A172 (cell line): ENCODE measurements at regions not wholly inside any gene's neighbourhood (a gene's known extent, or its start where the extent isn't known, plus 50 kb on each side); places are given as distances from the start of the nearest gene placed in this dataset.

ENCODE experiments used
- DNase-seq: peaks from one replicate; pipeline ENCODE4 v3.0.0-alpha.2; 2015; ENCODE audit warnings: low spot score

GRCh38 chr18:56083523-56084287, 495.7 kb upstream of the TCF4 start:
- no peak for DNase-seq

DNA sequence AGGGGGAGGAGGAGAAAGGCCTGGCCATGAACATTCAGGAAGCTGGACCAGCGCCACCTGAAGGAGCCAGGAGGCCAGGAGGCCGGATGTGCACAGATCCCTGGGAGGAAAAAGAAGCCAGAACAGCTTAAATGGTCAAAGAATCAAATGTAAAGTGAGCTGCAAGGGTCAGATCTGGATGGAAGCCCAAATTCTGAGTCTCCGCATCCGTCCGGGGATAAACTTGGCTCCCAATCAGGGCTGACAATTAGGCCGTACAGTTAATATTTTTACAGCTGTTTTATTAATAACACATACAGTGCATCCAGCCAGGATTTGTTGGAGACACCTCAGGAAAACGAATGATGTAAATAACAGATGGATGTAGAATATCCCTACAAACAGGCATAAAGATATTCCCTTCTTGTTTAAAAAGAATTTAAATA, 495.1 kb upstream of the TCF4 start:
- no peak for DNase-seq

GRCh38 chr18:56076723-56077122, 488.7 kb upstream of the TCF4 start:
- DNase-seq: no peak

DNA sequence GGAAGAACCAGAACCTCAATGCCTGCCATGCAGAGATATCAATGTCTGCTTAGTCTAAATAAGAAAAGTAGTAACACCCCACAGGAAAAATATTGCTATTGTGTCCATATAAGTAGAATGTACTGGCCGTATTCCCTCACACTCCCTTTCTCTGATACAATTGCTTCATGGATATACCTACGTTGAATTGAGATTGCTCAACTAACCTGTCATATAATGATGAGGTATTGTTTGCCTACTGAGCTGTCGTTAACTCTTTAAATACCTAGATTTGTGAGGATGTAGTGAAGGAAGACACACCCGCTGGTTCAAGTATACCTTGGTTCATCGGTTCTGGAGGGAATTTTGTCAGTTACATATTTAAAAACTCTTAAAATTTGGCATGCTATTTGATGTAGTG, 480.7 kb upstream of the TCF4 start:
- DNase-seq: no peak

- DNase-seq: peak; percentile 79
Measured at GRCh38 chr18:56067969-56068671, 480.1 kb upstream of the TCF4 start.

- DNase-seq: no peak
Measured at GRCh38 chr18:56067214-56067894, 479.4 kb upstream of the TCF4 start.

GRCh38 chr18:56066524-56067213, 478.7 kb upstream of the TCF4 start:
- no peak for DNase-seq

GRCh38 chr18:56065086-56065485, 477.1 kb upstream of the TCF4 start:
- DNase-seq: no peak

DNA sequence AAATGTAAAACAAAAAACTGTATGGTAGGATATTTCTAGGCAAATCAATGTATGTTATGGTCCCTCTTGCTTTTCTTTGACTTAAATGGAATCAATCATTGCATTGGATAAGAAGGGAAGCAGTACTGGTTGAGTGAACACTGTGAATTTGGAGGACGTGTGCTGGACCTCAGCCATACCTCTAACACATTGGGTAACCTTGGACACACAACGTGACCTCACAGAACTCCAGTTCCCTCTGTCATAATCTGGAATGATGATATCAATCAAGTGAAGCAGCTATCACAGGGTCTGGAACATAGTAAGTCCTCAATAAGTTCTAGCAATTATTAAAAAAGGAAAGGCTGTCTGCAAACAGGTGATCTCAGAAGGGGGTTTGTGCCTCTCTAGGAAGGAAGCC, 474.9 kb upstream of the TCF4 start:
- DNase-seq: no peak

GRCh38 chr18:56060967-56061541, 473.1 kb upstream of the TCF4 start:
- DNase-seq: no peak

DNA sequence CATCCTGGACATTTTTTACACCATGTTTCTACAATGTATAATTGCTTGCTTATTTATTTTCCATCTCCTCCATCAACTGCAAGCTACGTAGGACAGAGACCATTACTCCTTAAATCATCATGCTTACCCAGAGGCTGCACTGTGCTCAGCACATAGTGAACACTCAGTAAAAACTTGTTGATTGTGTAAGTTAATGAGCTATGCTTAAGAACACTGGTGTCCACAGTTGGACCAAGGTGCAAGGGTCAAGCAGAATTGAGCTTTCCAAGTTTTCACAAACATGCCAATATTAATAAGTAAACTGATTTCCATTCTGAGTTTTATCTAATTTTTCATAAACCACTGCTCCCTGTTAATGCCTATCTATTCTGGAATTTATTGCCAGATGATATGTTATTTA, 464.2 kb upstream of the TCF4 start:
- DNase-seq: no peak

- no peak for DNase-seq
Measured at GRCh38 chr18:56044239-56044638, 456.2 kb upstream of the TCF4 start.

GRCh38 chr18:56043641-56044061, 455.7 kb upstream of the TCF4 start:
- DNase-seq: no peak

DNA sequence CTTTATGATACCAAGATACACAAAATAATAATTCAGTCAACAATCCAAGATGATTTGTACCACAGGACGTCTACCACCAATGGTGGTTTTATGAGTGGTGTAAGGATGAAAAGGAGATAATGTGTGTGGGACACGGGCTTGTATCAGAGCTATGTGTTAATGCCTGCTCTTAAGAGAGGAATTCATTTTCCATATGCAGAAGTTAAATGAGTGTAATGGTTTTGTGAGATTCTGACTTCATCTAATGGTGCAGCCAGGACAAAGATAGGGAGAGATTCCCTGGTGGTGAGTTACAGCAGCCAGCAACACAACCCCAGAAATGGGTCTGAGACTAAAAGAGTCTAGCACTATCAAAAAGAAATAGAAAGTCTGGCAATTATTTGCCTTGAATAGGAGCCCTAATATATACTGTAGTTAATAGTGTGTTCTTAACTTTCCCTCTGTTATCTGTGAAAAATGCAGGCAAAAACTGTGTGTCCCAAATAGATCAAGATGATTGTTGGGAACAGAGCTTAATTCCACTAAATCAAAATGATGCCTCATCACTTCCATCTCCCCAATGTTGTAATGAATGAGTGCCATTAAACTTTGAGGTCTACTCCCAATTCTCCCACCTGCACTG, 455.0 kb upstream of the TCF4 start:
- no peak for DNase-seq

DNA sequence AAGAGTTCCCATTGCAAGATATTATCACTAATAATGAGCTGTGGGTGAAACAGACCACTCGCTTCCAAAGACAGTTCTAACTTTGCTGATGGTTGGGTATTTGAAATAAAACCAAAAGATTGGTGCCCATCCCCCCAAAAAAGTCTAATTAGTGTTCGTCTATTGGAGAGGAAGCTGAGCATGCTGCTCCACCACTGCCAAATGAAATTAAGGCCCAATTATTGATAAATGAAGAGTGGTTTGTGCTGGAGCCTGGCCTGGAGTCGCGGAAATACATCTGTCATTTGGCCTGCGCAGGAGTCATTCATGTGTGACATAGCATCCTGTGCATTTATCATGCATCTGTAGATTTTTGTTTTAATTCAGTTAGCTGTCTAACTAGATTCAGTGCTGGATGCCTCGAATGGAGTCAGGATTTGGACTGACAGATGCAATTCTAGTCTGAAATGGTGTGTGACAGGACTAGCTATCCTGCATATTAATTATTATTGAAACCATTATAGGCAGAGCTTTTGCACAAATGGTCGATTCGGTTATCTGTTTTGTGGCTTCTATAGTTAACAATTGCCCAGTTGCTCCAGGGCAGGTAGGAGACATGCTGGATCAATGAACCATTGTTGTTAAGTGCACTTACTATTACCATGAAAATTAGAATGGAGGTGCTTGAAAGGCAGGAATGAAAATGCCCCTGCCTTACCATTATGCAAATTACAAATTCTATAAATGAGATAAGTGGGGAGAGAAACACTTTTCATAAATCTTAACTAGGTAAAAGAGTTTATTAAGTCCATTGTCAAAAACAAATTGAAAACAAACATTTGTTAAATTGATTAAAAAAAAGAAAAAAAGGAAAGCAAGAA, 450.4 kb upstream of the TCF4 start:
- DNase-seq: no peak

DNA sequence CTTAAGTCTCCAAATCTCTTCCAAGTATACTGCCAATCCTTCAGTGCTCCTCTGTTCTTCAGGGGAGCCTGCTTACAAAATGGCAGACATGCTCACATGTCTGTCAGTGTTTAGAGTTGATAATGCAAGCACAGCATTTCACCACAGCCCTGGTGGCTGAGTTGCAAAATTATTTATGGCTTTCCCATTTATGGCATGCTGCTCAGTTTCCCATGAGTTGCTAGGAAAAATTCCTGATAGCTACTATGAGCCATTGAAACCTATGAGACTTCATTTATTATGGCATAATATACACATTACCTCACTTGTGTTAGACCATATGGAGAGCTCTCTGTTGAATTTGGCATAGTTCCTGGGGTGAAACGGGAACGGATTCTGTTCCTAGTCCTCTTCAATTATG, 448.7 kb upstream of the TCF4 start:
- DNase-seq: no peak

DNA sequence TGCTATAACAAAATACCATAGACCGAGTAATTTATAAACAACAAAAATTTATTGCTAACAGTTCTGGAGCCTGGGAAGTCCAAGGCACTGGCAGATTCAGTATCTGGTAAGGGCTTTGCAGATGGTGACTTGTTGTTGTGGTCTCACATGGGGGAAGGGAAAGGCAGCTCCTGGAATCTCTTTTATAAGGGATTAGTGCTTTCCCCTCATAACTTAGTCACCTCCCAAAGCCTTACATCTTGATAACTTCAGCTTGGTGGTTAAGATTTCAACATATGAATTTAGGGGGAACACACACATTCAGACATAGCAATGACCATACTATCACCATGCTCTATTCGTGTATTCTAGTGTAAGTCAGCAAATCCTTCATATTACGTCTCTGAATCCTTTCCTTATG, 447.6 kb upstream of the TCF4 start:
- no peak for DNase-seq

DNA sequence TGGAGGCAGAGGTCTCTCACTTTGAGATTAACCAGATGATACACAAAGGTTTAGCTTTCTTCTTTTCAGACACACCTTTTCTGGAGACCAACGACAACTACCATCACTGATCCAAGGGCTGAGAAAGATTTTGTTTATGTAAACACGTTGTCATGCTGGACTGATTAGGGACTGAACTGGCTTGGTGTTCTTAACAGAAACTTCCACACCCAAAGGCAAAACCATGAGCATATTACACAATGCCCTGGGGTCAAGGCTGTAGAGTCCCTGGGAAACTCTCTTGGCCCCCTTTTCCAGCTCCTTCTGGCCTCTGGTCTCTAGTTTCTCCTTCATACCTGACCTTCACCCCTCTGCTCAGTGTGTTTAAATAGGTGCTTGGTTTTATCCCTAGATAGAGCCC, 447.0 kb upstream of the TCF4 start:
- DNase-seq: no peak

GRCh38 chr18:56030060-56030459, 442.1 kb upstream of the TCF4 start:
- no peak for DNase-seq

DNA sequence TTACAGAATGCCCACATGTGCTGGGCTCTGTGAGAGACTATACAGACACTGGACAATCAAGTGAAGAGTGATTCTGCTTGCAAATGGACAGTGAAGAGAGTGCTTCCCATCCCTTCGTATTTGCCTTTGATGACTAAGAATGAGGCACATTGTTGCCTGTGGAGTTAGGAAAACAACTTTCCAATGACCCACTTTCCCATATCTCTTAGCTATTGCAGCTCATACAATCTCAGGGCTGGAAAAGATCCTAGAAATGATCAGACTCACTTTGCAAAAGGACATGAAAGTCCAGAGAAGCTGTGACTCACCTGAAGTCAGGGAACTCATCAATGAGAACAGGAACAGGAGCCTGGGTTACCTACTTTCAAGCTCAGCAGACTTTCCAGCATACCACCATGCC, 440.5 kb upstream of the TCF4 start:
- DNase-seq: peak; percentile 11

DNA sequence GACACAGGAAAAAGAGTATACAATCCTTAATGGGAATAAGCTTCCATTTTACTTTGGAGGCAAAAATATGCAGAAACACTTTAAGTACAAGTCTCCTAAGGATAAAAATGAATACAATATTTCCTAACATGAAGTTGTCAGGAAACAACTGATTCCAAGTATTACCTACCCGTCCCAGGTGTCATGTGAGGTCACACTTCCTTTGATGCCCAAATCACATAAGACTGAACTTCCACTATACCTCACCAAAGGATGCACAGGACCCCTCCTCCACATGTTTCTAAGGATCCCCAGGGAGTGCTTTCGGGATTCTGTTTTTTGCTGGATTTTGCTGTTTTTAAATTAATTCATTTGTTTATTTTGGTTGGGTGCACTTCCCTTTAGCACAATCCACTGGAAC, 438.5 kb upstream of the TCF4 start:
- DNase-seq: no peak
